ENCODE measurements at regions not wholly inside any gene's neighbourhood (a gene's known extent, or its start where the extent isn't known, plus 50 kb on each side); places are given as distances from the start of the nearest gene placed in this dataset.

DNA sequence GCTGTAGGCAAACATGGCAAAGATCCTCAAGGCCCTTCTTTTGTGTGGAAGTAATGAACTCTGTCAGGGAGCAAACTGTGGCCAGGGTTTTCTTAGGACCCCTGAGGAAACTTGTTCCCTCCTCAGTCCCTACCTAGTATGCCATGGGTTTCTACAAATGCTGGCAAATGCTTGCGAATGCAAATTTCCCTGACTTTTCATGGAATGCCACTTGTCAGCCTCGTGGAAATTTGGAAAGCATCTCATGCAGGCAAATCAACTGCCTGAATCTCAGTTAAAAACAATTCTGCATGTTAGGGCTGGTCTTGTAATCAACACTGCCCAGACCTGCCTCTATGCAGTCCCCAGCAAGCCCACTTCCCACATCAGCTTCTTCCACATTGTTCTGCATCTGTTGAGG, 334.9 kb upstream of the AJAP1 start:
- WGBS, 2 donors (ENCODE audit: low coverage in 1 of 2): 72 to 100% methylated on average over 1 to 2 of the region's 2 CpGs
- H3K9me3 ChIP-seq: peaks cover 0 to 4% (median 0%) of the 10 kb centered on the region in 3 donors
- H3K4me1 ChIP-seq: no peaks in the 10 kb centered on the region
- no peak overlapping the region for H3K27ac ChIP-seq
- TF ChIP-seq POLR2AphosphoS5 (IDR thresholded peaks at IDR 0.05) (no peak), POLR2A (IDR thresholded peaks at IDR 0.05) (no peak), EP300 (IDR thresholded peaks at IDR 0.05) (no peak)
- TF ChIP-seq, protein P1, sequence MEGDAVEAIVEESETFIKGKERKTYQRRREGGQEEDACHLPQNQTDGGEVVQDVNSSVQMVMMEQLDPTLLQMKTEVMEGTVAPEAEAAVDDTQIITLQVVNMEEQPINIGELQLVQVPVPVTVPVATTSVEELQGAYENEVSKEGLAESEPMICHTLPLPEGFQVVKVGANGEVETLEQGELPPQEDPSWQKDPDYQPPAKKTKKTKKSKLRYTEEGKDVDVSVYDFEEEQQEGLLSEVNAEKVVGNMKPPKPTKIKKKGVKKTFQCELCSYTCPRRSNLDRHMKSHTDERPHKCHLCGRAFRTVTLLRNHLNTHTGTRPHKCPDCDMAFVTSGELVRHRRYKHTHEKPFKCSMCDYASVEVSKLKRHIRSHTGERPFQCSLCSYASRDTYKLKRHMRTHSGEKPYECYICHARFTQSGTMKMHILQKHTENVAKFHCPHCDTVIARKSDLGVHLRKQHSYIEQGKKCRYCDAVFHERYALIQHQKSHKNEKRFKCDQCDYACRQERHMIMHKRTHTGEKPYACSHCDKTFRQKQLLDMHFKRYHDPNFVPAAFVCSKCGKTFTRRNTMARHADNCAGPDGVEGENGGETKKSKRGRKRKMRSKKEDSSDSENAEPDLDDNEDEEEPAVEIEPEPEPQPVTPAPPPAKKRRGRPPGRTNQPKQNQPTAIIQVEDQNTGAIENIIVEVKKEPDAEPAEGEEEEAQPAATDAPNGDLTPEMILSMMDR (IDR thresholded peaks at IDR 0.05): no peak
- ATAC-seq: no peak
- H3K36me3 ChIP-seq: no peaks in the 10 kb centered on the region
- no peak overlapping the region for H3K4me3 ChIP-seq
- peaks cover 58% of the 10 kb centered on the region for H3K27me3 ChIP-seq

DNA sequence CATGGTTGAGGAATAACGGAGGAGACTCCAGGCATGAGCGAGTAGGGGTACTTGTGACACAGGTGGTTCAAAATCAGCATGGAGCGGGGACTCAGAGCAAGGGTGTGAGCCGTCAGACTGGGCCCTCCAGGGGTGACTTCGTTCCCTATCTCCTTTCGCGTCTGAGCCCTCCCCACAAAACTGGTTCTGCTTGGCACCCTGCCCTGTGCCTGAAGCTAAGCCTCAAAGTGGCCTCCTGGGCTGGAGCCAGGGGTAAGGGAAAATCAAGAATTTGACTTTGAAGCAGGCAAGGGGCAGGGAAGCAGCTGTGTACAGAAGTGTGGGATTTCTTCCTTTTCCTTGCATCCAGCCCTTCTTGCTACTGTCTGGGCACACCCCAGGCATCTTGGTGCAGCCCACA, 331.5 kb upstream of the AJAP1 start:
- WGBS, 2 donors (ENCODE audit: low coverage in 1 of 2): 42% methylated on average over 7 of the region's 7 CpGs; no CpG with 5 or more reads in 1 of the 2 donors
- Histone ChIP-seq H3K27me3 (peaks cover 60% of the 10 kb centered on the region), H3K9me3 (no peaks in the 10 kb centered on the region), H3K27ac (no peak overlapping the region), H3K36me3 (no peaks in the 10 kb centered on the region), H3K4me3 (no peak overlapping the region), H3K4me1 (no peaks in the 10 kb centered on the region)
- no peak for ATAC-seq
- TF ChIP-seq, protein P1 (IDR thresholded peaks at IDR 0.05): no peak
- TF ChIP-seq EP300 (IDR thresholded peaks at IDR 0.05) (no peak), POLR2A (IDR thresholded peaks at IDR 0.05) (no peak), POLR2AphosphoS5 (IDR thresholded peaks at IDR 0.05) (no peak)

DNA sequence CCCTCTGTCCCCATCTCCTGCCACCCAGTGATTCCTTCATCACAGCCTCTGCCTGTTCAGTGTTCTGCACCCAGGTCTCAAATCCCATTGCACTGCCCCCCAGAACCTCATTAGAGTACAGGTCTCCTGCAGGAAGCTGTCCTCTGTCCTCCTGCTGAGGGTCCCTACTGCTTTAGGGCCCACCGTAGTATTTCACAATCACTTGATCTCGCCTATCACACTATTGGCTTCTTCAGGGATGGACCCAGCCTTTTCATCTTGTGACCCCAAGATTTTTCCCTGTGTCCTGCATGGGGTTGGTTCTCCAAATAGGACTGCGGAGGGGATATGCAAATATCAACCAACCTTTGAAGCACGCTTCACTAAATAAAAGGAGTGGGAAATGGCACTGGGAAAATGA, 331.1 kb upstream of the AJAP1 start:
- Histone ChIP-seq H3K4me3 (no peak overlapping the region), H3K9me3 (no peaks in the 10 kb centered on the region), H3K27ac (no peak overlapping the region), H3K27me3 (peaks cover 60% of the 10 kb centered on the region), H3K4me1 (no peaks in the 10 kb centered on the region), H3K36me3 (no peaks in the 10 kb centered on the region)
- 87 to 95% methylated on average over 4 of the region's 4 CpGs for WGBS, 2 donors (ENCODE audit: low coverage in 1 of 2)
- ATAC-seq: no peak
- TF ChIP-seq POLR2AphosphoS5 (IDR thresholded peaks at IDR 0.05) (no peak), POLR2A (IDR thresholded peaks at IDR 0.05) (no peak), EP300 (IDR thresholded peaks at IDR 0.05) (no peak)
- TF ChIP-seq, protein P1 (IDR thresholded peaks at IDR 0.05): no peak

DNA sequence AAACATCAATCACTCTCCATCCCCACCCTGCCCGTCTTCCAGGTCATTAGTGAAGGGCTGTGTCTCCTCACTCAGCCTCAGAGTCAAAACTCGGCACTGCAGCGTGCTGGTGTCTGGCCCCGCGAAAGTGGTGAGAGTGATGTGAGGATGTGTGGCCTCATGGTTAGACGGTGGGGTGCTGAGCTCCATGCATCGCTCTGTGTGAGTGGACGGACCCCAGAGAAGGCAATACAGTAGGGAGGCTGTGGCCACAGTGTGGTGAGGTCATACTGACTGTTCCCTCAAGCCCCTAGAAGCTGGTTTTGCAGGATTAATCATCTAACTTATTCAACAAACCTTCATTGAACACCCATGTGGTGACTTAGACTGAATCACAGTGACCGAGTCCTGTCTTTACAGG, 329.9 kb upstream of the AJAP1 start:
- peaks cover 60% of the 10 kb centered on the region for H3K27me3 ChIP-seq
- H3K9me3 ChIP-seq: no peaks in the 10 kb centered on the region
- ATAC-seq: no peak
- TF ChIP-seq EP300 (IDR thresholded peaks at IDR 0.05) (no peak), POLR2A (IDR thresholded peaks at IDR 0.05) (no peak), POLR2AphosphoS5 (IDR thresholded peaks at IDR 0.05) (no peak)
- TF ChIP-seq, protein P1 (IDR thresholded peaks at IDR 0.05): no peak
- no peak overlapping the region for H3K27ac ChIP-seq
- no peaks in the 10 kb centered on the region for H3K4me1 ChIP-seq
- 63 to 100% methylated on average over 1 to 4 of the region's 9 CpGs for WGBS, 2 donors (ENCODE audit: low coverage in 1 of 2)
- H3K36me3 ChIP-seq: no peaks in the 10 kb centered on the region
- H3K4me3 ChIP-seq: no peak overlapping the region

DNA sequence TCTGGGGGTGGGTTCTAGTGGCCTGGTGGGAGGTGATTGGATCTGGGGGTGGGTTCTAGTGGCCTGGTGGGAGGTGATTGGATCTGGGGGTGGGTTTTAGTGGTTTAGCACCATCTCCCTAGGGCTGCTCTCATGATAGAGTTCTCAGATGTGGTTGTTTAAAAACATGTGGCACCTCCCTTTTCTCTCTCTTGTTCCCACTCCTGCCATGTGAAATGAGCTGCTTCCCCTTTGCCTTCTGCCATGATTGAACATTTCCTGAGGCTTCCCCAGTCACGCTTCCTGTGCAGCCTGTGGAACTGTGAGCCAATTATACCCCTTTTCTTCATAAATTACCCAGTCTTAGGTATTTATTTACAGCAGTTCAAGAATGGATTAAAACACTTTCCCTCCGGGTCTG, 327.3 kb upstream of the AJAP1 start:
- Histone ChIP-seq H3K4me3 (no peak overlapping the region), H3K27me3 (peaks cover 54% of the 10 kb centered on the region), H3K9me3 (no peaks in the 10 kb centered on the region), H3K4me1 (no peaks in the 10 kb centered on the region), H3K27ac (no peak overlapping the region), H3K36me3 (no peaks in the 10 kb centered on the region)
- TF ChIP-seq, protein P1 (IDR thresholded peaks at IDR 0.05): no peak
- TF ChIP-seq POLR2AphosphoS5 (IDR thresholded peaks at IDR 0.05): no peak
- TF ChIP-seq POLR2A (IDR thresholded peaks at IDR 0.05): no peak
- no peak for TF ChIP-seq EP300 (IDR thresholded peaks at IDR 0.05)
- no peak for ATAC-seq
- 70 to 80% methylated on average over 2 of the region's 2 CpGs for WGBS, 2 donors (ENCODE audit: low coverage in 1 of 2)
